Psoas muscle (tissue), 7 donors: ENCODE measurements at regions not wholly inside any gene's neighbourhood (a gene's known extent, or its start where the extent isn't known, plus 50 kb on each side); places are given as distances from the start of the nearest gene placed in this dataset.
"Not testable (repeated sequence)": the region's sequence is repeated elsewhere in the genome, so short reads cannot be mapped to it uniquely, and the experiment has no call there.

Experiments used
- ATAC-seq, 4 donors: fragments of 200-7000 bp; cut with Tn5 transposase; one replicate each; pipeline ENCODE4 v1.9.1; 2020; ENCODE audit warnings: moderate library complexity in 3 of 4, mild to moderate bottlenecking in 2 of 4
- DNase-seq, 2 donors: peaks; one replicate each; pipeline ENCODE4 v3.0.0-alpha.2; 2020
- H3K27ac ChIP-seq: fragments of 200-600 bp; one replicate; pipeline ENCODE4 v1.8.0; 2022
- H3K27me3 ChIP-seq, 3 donors: fragments of 200-600 bp in 1 of 3; one replicate each; pipeline versions ENCODE4 v1.6.1 to v1.8.0; 2013 to 2022; ENCODE audit warnings: low read length in 2 of 3, mild to moderate bottlenecking in 2 of 3, moderate library complexity in 1 of 3; ENCODE audit not compliant: insufficient read depth in 3 of 3
- H3K36me3 ChIP-seq, 2 donors: fragments of 200-600 bp in 1 of 2; one replicate each; pipeline versions ENCODE4 v1.6.1 to v1.8.0; 2013 to 2022; ENCODE audit warnings: low read depth in 1 of 2, mild to moderate bottlenecking in 1 of 2, moderate library complexity in 1 of 2; ENCODE audit not compliant: insufficient read depth in 1 of 2
- H3K4me1 ChIP-seq: fragments of 200-600 bp; one replicate; pipeline ENCODE4 v1.8.0; 2022
- H3K4me3 ChIP-seq: fragments of 200-600 bp; one replicate; pipeline ENCODE4 v1.8.0; 2022; ENCODE audit warnings: mild to moderate bottlenecking
- H3K9me3 ChIP-seq: fragments of 200-600 bp; one replicate; pipeline ENCODE4 v1.8.0; 2022
- WGBS, 3 donors: extraction: QIAGEN DNeasy Blood & Tissue Kit; methylation state at CpG; one replicate each; pipeline versions ENCODE4 v1.1.6 to v1.1.7; 2013; 5-methylcytosine and 5-hydroxymethylcytosine counted together
- intact Hi-C, 2 donors: fragments of 100-400 bp; cut with DNase I; formaldehyde crosslinking; loops; one replicate each; pipeline versions ENCODE4 v1.11.0 to v1.14.2; 2022
- TF ChIP-seq, protein P1 (sequence below): fragments of 200-600 bp; IDR thresholded peaks from one replicate; pipeline ENCODE4 v1.8.0; 2022; ENCODE audit warnings: antibody characterized with exemption
- donor health status: healthy with polysubstance abuse.
- donor health status: DM: no; HTN: no; CAD: no; lungs with moderate emphysema.
- donor health status: Bipolar disorder and iron deficiency.
- donor health status: healthy.
- donor health status: DM: yes; HTN: yes; CAD: no.
- donor health status: DM: no; HTN: no; CAD: no.
- donor health status: DM: yes; HTN: yes; CAD: no.

DNA sequence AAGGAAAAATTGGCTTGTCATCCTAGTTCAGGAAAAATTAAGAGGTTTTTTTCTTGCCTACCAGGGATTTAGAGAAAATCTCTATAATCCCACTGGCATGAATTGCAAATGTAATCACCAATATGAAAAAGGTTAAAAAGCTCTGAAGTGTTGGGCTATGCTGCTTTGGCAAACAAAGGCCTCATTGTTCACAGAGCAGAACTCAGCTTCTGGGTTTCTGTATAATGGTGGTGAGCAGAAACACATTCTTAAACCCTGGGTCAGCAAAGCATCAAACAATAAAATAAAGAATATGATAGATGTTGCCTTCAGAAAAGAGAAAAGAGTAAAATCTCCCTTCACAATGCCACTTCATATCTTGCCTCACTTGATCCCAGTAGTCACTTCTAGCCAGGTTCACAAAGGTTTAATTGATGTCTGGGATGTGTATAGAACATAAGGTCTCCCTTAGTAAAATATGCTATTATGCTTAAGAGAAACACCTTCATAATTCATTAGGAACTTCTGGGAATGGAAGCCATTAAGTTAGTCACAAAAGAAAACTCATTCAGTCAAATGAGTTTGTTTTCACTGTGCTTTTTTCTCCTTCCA, 1255.5 kb upstream of the PHF14 start:
- TF ChIP-seq, protein P1, sequence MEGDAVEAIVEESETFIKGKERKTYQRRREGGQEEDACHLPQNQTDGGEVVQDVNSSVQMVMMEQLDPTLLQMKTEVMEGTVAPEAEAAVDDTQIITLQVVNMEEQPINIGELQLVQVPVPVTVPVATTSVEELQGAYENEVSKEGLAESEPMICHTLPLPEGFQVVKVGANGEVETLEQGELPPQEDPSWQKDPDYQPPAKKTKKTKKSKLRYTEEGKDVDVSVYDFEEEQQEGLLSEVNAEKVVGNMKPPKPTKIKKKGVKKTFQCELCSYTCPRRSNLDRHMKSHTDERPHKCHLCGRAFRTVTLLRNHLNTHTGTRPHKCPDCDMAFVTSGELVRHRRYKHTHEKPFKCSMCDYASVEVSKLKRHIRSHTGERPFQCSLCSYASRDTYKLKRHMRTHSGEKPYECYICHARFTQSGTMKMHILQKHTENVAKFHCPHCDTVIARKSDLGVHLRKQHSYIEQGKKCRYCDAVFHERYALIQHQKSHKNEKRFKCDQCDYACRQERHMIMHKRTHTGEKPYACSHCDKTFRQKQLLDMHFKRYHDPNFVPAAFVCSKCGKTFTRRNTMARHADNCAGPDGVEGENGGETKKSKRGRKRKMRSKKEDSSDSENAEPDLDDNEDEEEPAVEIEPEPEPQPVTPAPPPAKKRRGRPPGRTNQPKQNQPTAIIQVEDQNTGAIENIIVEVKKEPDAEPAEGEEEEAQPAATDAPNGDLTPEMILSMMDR = no peak
- intact Hi-C loops = no loop called here
- H3K4me3 ChIP-seq = no peak overlapping the region
- no peaks in the 10 kb centered on the region for H3K9me3 ChIP-seq
- no peaks in the 10 kb centered on the region for H3K27me3 ChIP-seq
- H3K36me3 ChIP-seq = no peaks in the 10 kb centered on the region
- ATAC-seq = no peak
- no peaks in the 10 kb centered on the region for H3K4me1 ChIP-seq
- H3K27ac ChIP-seq = no peak overlapping the region
- DNase-seq = no peak

DNA sequence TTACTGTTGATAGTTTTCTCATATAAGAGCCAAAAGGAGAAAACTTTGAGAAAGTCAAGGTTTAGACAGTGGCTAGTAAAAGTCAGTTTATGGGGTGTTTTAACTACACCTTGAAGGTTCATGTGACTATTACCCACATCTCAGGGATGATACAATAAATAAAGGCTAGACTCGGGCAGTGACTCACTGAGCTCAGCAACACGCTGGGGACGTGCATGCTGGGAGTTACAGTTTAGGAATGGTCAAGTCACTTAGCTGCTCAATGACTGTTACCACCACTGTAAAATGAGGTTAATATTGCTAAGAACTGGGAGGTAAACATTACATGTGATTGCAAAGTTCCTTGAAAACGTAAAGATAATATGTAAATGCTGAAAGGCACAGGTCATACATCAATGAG, 1254.4 kb upstream of the PHF14 start:
- H3K4me1 ChIP-seq = no peaks in the 10 kb centered on the region
- 75 to 78% (median 77%) methylated on average over 4 of the region's 4 CpGs for WGBS, 3 donors
- intact Hi-C loops = no loop called here
- no peak for ATAC-seq
- H3K27me3 ChIP-seq = no peaks in the 10 kb centered on the region
- no peak overlapping the region for H3K4me3 ChIP-seq
- no peak overlapping the region for H3K27ac ChIP-seq
- H3K36me3 ChIP-seq = no peaks in the 10 kb centered on the region
- no peaks in the 10 kb centered on the region for H3K9me3 ChIP-seq
- no peak for DNase-seq
- TF ChIP-seq, protein P1 = no peak

DNA sequence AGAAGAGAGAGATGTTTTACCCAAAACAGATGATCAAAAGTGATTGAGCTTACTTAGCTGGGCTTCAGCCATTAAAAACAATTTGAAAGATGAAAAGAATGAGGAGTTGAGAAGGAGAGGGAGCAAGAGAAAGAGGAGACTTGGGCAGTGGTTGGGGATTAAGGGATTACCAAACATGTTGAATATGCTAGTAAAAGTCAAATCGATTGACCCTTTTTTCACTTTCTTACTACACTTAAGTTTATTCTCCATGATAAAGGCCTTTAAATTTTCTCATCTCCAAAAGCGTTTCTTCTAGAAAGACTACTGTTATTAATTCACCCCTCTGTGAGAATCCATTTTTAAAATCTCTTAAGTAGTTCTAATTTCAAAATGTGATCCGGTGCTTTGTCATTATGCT, 1254.0 kb upstream of the PHF14 start:
- no peaks in the 10 kb centered on the region for H3K4me1 ChIP-seq
- no peaks in the 10 kb centered on the region for H3K36me3 ChIP-seq
- no peak for DNase-seq
- H3K27ac ChIP-seq = no peak overlapping the region
- intact Hi-C loops = no loop called here
- no peak for ATAC-seq
- TF ChIP-seq, protein P1 = no peak
- WGBS, 3 donors = 77 to 85% (median 79%) methylated on average over 3 of the region's 3 CpGs
- H3K9me3 ChIP-seq = no peaks in the 10 kb centered on the region
- no peak overlapping the region for H3K4me3 ChIP-seq
- no peaks in the 10 kb centered on the region for H3K27me3 ChIP-seq

DNA sequence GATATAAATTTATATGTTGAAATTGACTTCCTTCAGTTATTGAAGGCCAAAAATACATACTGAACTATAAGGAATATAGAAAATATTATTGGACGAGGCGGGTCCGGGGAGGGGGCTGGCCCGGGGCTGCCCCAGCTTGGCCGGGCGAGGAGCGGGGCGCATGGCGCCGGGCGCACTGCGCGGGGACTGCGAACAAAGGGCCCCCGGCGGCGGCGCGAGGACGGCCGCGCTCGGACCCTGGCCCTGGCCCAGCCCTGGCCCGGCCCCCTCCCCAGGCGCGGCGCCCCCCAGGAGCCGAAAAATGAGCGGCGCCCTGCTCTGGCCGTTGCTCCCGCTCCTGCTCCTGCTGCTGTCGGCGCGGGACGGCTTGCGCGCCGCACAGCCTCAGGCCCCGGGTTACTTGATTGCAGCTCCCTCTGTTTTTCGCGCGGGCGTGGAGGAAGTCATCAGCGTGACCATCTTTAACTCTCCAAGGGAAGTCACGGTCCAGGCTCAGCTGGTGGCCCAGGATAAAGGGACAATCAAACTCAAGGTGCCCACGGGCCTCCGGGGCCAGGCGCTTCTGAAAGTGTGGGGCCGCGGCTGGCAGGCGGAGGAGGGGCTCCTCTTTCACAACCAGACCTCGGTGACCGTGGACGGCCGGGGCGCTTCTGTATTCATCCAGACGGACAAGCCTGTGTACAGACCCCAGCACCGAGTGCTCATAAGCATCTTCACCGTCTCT, 1247.6 kb upstream of the PHF14 start:
- 91 to 95% (median 91%) methylated on average over 45 to 52 of the region's 60 CpGs for WGBS, 3 donors

DNA sequence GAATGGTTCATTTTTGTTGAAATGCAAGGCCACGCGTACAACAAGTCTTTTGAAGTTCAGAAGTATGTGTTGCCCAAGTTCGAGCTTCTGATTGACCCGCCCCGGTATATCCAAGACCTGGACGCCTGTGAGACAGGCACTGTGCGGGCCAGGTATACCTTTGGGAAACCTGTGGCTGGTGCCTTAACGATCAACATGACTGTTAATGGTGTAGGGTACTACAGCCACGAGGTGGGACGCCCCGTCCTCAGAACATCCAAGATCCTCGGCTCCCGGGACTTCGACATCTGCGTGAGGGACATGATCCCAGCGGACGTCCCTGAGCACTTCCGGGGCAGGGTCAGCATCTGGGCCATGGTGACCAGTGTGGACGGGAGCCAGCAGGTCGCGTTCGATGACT, 1246.9 kb upstream of the PHF14 start:
- H3K4me1 ChIP-seq, H3K27ac ChIP-seq, H3K9me3 ChIP-seq, H3K36me3 ChIP-seq, H3K27me3 ChIP-seq, intact Hi-C loops, ATAC-seq, DNase-seq, H3K4me3 ChIP-seq: not testable (repeated sequence)
- 95 to 96% (median 96%) methylated on average over 17 to 18 of the region's 22 CpGs for WGBS, 3 donors

More for the DNA sequence above, 1247.6 kb upstream of the PHF14 start:
- H3K4me1 ChIP-seq, DNase-seq, H3K36me3 ChIP-seq, intact Hi-C loops, H3K27ac ChIP-seq, H3K27me3 ChIP-seq, H3K9me3 ChIP-seq, H3K4me3 ChIP-seq, ATAC-seq: not testable (repeated sequence)

DNA sequence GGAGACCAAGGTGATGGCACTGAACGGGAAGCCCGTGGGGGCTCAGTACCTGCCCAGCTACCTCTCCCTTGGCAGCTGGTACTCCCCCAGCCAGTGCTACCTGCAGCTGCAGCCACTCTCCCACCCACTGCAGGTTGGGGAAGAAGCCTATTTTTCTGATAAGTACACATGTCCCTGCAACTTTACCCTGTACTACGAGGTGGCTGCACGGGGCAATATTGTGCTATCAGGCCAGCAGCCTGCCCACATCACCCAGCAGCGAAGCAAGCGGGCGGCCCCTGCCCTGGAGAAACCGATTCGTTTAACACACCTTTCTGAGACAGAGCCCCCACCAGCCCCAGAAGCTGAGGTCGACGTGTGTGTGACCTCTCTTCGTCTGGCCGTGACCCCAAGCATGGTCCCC, 1246.2 kb upstream of the PHF14 start:
- ATAC-seq, H3K27ac ChIP-seq, H3K9me3 ChIP-seq, H3K36me3 ChIP-seq, H3K4me3 ChIP-seq, intact Hi-C loops, H3K27me3 ChIP-seq, H3K4me1 ChIP-seq, DNase-seq: not testable (repeated sequence)
- WGBS, 3 donors = 92 to 96% (median 96%) methylated on average over 13 of the region's 13 CpGs

DNA sequence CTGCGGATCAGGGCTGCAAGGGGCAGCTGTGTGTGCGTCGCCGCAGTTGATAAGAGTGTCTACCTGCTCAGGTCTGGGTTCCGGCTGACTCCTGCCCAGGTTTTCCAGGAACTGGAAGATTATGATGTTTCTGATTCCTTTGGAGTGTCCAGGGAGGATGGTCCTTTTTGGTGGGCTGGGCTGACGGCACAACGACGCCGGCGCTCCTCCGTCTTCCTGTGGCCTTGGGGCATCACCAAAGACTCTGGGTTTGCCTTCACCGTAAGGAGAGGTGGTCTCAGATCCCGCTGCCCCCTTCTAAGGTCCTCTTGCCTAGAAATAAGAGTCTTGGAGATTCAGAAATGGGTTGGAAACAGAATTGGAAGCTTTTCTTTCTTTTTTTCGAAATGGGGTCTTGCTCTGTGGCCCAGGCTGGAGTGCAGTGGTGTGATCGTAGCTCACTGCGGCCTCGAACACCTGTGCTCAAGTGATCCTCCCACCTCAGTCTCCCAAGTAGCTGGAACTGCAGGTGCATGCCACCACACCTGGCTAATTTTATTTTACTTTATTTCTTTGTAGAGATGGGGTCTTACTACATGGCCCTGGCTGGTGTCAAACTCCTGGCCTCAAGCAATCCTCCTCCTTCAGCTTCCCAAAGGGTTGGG, 1245.5 kb upstream of the PHF14 start:
- H3K27ac ChIP-seq, H3K36me3 ChIP-seq, ATAC-seq, H3K4me3 ChIP-seq, H3K4me1 ChIP-seq, intact Hi-C loops, H3K9me3 ChIP-seq, H3K27me3 ChIP-seq, DNase-seq: not testable (repeated sequence)
- 92 to 94% (median 93%) methylated on average over 16 to 17 of the region's 17 CpGs for WGBS, 3 donors
